GM21360 (cell line): ENCODE measurements at regions not wholly inside any gene's neighbourhood (a gene's known extent, or its start where the extent isn't known, plus 50 kb on each side); places are given as distances from the start of the nearest gene placed in this dataset.

Experiments used
- ATAC-seq: cut with Tn5 transposase; IDR thresholded peaks from one replicate; pipeline ENCODE4 v1.9.1; 2021; ENCODE audit warnings: mild to moderate bottlenecking, moderate library complexity; ENCODE audit not compliant: unreplicated experiment

DNA sequence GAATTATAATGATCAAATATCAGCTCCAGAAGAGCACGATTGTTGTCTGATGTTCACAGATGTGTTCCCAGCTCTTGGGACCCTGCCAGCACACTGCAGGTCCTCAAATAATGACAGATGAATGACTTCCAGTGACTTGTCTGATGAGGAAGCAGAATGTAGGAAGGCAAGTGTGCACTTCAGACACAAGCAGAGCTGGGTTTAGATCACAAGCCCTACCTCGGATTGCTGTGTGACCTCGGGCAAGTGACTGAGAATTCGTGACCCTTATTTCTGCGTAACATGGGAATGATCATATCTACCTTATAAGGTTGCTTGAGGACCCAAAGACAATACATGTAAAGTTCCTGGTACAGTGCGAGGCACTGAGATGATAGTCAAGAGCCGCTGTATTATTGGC lies 182.2 kb downstream of the ABCC12 start:
- ATAC-seq, result no peak

DNA sequence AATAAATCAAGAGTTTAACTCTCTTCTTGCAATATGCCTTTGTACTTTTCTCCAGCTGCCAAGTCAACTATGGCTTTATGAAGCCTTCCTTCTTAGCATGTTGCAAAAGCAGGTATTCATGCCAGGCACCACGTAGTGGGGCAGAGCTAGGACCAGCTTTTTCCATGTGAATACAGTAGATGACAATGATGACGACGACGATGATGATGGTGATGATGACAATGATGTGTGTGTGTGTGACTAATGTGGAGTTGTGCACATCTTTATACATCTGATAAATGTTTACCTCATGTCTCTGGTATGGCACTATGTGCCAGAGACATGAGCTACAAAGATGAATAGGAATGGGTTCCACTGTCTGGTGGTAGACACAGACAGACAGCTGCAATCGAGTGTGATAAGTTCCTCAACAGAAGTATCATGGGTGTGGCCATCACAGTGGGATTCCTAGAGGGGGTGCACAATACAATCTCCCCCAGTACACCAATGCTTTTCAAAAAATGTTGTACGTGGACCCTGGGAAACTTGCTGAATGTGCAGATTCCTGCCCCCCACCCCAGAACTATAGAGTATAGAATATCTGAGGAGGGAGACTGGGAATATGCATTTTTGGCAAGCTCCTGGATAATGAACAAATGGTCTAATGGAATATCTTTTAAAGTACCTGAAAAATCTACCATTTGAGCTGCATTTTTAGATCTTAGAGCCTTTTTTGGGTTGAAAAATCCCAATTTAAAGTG lies 183.4 kb downstream of the ABCC12 start:
- ATAC-seq, result no peak

GRCh38 chr16:47971225-47971624 lies 184.6 kb downstream of the ABCC12 start:
- no peak for ATAC-seq

DNA sequence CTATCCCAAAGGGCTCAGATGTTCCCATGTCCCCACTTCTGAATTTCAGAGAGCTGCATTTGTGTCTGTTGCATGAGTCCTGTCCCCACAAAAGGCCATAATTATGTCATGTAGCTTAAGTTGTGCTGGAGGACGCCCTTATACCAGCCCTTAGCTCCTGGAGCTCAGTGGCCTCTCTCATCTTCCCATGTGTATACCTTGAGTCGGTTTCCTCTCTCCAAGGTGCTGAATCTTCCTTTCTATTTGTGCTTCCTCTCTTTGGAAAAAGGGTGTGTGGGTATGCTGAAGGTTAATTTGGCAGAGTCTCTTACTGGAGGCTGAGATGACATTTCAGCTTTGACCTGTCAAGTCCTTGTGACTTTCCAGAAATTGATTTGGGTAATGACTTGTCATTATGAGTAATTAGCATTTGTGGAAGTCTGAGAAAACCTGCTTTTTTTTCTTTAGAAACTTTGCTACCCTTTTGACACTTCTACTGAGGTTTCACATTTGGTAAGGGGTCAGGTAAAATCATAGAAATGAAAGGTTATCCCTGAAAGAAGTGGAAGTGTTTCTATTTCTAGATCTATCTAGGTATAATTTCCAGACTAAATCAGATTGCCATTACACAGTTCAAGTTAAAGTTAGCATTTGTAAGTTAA lies 185.4 kb downstream of the ABCC12 start:
- ATAC-seq, result no peak

- ATAC-seq, result no peak
Measured at GRCh38 chr16:47967374-47967773, 188.4 kb downstream of the ABCC12 start.

DNA sequence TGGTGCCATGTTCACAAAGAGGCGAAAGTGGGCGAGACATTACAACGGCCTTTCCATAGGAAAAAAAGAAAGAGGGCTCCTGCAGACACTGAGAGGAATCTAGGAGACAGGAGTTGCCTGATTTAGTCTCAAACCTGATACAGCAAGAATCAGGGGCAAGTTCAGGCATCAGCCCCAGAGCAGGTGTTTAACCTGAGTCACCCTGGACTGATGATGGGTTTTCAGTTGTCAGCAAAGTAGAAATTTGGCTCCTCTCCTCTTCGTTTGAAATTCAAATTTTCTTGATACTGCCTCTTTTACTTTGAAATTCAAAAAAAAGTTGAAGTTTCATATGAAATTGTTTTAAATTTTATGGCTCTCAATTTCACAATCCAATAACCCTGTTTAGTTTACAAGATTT lies 189.5 kb downstream of the ABCC12 start:
- no peak for ATAC-seq

- no peak for ATAC-seq
Measured at GRCh38 chr16:47965439-47965838, 190.4 kb downstream of the ABCC12 start.

GRCh38 chr16:47958726-47959125 lies 197.1 kb downstream of the ABCC12 start:
- ATAC-seq, result no peak

DNA sequence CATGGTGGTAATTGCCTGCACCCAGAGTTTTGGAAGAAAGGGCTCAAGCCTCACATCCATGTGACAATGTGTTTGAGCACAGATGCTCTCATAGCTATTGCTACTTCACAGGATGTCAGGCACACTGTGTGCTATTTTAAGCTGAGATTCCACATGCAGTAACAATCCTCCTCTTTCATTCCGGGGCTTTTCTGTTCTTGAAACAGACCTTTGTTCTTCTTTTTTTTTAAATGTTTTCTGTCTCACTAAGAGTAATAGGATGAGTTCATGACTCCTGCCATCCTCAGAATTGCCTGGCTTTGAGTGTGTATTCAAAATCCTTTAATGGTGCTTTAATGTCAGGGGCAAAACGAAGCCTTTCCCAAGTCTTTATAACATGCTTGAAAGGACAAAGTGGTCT lies 198.9 kb downstream of the ABCC12 start:
- no peak for ATAC-seq

- ATAC-seq, result no peak
Measured at GRCh38 chr16:47949714-47950113, 206.1 kb downstream of the ABCC12 start.

GRCh38 chr16:47949276-47949675 lies 206.5 kb downstream of the ABCC12 start:
- no peak for ATAC-seq

DNA sequence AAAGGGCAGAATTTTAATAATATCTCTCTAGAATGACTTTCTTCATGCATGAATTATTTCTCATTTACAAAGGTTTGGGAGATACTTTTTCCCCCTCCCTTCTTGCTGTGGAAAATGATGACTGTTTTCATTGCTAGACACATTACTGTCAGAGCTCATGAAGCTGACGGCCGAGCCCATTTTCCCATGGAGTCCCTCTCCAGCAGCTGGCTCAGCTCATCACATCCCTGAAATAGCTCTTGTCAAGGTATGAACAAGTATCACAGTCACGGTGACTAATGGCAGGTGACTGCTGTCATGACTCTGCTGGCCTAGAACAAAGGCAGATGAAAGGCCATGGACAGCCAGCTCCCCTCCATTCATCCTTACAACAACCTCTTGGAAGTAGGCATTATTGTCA lies 208.1 kb downstream of the ABCC12 start:
- no peak for ATAC-seq

GRCh38 chr16:47946092-47946491 lies 209.7 kb downstream of the ABCC12 start:
- no peak for ATAC-seq

- no peak for ATAC-seq
Measured at GRCh38 chr16:47944589-47944988, 211.2 kb downstream of the ABCC12 start.

DNA sequence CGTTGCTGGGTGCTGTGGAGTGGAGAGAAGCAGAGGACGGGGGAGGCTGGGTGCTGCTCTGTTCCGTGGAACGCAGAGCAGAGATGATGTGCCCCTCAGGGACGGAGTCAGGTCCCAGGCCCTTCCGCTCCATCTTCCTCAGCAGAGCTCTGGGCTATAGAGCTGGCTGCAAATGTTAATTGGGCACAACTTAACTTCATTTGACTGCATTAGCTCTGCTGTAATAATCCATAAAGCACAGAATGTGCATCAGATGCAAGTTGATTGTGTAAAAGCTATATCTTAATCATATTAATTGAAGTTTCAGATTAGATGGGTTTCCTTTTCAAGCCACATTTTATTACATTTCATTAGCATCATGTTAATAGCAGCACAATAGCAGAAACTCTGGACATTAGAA lies 212.6 kb downstream of the ABCC12 start:
- ATAC-seq, result no peak

- ATAC-seq, result no peak
Measured at GRCh38 chr16:47940466-47940865, 215.3 kb downstream of the ABCC12 start.

DNA sequence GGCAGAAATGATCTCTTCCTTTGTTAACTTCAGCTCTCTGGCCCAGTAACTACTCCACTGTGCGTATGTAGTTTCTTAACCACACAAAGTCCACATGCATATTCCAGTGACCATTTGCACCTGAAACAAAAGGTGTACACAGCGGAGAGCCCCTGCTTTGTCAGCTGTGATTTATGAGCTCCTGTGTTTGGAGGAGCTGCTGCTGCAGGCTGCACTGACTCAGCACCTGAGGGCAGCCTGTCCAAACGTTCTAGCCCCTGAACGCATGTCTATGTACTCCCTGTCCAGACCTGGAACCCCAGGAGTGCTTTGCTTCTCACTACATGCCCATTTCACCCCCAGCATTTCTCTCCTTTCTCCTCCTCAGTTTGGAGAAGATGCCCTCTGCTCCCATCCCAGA lies 216.1 kb downstream of the ABCC12 start:
- ATAC-seq, result no peak

GRCh38 chr16:47938272-47938671 lies 217.5 kb downstream of the ABCC12 start:
- ATAC-seq, result no peak

GRCh38 chr16:47928008-47928407 lies 227.8 kb downstream of the ABCC12 start:
- ATAC-seq, result no peak

DNA sequence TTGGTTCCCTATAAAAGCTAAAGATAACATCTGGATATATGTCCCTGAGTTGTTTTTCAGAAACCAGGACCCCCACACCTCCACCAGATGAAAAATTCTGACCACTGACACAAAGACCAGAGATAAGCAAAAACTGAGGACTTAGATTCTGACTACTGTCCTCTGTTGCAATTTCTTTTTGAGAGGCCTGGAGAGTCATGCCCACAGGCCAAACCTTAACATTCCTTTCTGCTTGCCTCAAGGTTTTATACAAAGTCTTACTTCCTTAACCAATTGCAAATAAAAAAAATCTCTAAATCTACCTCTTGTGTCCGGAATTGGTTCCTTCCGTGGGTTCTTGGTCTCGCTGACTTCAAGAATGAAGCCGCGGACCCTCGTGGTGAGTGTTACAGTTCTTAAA lies 228.5 kb downstream of the ABCC12 start:
- ATAC-seq, result no peak

DNA sequence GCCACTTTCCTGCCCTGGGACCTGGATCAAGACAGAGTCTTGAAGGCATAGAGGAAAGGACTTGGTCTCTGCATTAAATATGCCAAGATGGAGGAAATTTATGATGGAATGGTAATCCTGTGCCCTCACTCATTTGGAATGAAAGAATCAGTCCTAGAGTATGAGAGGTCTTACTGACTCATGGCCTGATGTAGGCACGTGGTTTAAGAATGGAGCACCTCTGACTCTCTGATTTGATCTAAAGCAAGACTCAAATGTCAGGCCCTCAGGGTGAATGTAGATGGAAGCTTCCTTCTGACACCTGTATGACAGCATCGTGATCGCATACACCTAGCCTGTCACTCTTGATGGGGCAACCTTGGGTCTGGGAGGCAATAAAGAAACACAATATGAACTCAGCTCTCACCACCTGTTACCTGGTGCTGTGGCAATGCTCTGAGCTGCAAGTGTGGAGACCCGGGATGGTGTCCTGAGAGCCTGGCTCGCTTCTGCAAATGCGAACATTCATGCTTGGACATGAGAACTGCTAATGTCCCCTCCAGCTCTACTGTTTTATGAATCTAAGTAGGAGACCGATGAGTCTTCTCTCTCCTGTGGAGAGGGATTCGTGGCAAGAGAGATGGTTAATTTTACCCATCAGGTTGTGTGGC lies 229.9 kb downstream of the ABCC12 start:
- ATAC-seq, result no peak

GRCh38 chr16:47924950-47925349 lies 230.8 kb downstream of the ABCC12 start:
- no peak for ATAC-seq
